Ovary (tissue), 3 donors: ENCODE measurements at regions not wholly inside any gene's neighbourhood (a gene's known extent, or its start where the extent isn't known, plus 50 kb on each side); places are given as distances from the start of the nearest gene placed in this dataset.

Source experiments
- CTCF ChIP-seq, 3 donors: fragments of 450-650 bp in 2 of 3; fragments of 200-600 bp in 1 of 3; IDR thresholded peaks; one replicate each; pipeline versions ENCODE4 v1.5.1 to v1.8.0; 2016 to 2022; ENCODE audit warnings: antibody characterized with exemption in 3 of 3, mild to moderate bottlenecking in 1 of 3
- EP300 ChIP-seq: sonication (generic); formaldehyde crosslinking; IDR thresholded peaks from one replicate; pipeline ENCODE4 v1.6.1; 2017; ENCODE audit warnings: antibody characterized with exemption
- donor health status: DM: no; HTN: no; CAD: no.

GRCh38 chr16:62225675-62226074 lies 189.4 kb upstream of the CDH8 start:
- TF ChIP-seq CTCF (IDR thresholded peaks at IDR 0.05) (no peak), EP300 (no peak)
